GM18873 (cell line): ENCODE measurements at regions not wholly inside any gene's neighbourhood (a gene's known extent, or its start where the extent isn't known, plus 50 kb on each side); places are given as distances from the start of the nearest gene placed in this dataset.
"Not testable (repeated sequence)": the region's sequence is repeated elsewhere in the genome, so short reads cannot be mapped to it uniquely, and the experiment has no call there.

Experiments used
- ATAC-seq: cut with Tn5 transposase; IDR thresholded peaks from one replicate; pipeline ENCODE4 v1.9.1; 2021; ENCODE audit warnings: mild to moderate bottlenecking, moderate library complexity, moderate number of reproducible peaks; ENCODE audit not compliant: unreplicated experiment, low FRiP score

DNA sequence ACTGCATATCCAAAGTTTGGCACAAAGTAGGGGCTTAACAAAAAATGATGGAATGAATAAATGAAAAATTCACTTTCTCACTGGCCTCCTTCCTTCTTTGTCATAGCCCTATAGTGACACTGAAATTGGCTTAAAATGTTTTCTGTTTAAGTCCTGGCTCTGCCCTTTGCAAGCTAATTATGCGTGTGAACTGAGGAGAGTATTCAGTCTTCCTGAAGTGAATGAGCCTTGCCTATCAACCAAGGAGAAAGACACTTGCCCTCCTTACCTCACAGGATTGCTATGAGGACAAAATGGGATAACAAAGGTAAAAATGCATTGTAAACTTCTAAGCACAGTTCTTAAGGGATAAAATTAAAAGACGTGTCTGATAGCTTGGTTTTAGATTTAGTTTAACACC, 729.8 kb upstream of the ANO3 start:
- ATAC-seq: no peak

DNA sequence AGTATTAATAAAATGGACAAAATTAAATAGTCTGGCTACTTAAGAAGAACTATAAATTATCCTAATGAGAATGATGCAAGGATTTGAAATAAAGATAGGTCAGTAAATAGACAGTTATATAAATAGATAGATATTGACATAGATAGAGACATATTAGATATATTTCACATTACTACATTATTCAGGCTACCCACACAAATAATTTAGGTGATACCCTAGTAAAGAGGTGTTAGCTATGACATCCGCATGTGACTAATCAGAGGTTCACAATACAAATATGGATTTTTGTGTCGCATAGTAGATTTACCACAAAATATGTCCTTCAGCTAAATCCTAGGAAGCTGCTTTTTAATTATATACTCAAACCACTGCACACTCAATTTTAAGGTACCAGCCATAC, 729.0 kb upstream of the ANO3 start:
- no peak for ATAC-seq

GRCh38 chr11:25612806-25613205, 719.1 kb upstream of the ANO3 start:
- ATAC-seq: no peak

DNA sequence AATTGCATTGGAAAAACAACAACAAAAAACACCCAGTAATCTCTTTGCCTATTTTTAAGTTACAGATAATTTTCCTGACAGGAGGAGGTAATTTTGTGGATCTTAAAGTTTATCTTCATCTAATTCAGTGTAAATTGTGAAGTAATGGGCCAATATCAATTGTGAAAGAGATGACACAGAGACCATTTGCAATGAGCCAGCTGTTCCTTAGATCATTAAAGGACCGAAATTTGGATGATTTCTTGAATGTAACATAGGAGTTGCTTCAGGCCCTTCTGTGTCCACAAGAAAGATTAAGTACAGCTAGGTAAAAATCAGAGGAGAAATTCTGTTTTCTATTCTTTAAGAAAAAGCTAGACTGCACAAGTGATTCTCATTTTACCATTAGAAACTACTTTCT, 718.5 kb upstream of the ANO3 start:
- no peak for ATAC-seq

- ATAC-seq: no peak
Measured at GRCh38 chr11:25613865-25614264, 718.1 kb upstream of the ANO3 start.

DNA sequence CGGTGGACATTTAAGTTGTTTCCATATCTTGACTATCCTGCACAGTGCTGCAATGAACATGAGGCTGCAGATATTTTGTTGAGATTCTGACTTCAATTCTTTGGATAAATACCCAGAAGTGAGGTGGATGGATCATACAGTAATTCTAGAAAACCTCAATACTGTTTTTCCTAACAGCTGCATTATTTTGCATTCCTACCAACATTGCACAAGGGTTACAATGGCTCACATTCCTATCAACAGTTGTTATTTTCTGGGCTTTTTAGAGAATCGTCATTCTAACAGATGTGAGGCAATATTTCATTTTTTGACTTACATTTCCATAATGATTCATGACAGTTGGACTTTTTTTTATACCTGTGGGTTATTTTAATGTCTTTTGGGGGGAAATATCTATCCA, 716.9 kb upstream of the ANO3 start:
- no peak for ATAC-seq

DNA sequence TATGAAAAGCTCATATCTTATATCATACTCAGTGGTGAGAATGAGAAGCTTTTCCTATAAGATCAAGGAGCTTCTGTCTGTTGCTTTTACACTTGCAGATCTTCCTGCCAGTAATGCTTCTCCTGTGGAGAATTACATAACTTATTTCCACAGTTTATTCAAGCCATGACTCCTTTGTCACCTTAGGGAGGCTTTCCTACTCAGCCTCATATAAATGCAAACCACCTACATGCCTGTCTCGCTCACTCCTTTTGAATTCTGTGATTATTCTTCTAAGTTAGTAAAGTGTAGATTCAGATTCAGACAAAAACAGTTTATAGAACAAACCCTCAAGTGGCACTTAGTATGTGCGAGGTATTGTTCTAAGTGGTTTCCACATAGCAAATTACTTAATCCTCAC, 716.1 kb upstream of the ANO3 start:
- no peak for ATAC-seq

GRCh38 chr11:25625094-25625493, 706.8 kb upstream of the ANO3 start:
- ATAC-seq: no peak

DNA sequence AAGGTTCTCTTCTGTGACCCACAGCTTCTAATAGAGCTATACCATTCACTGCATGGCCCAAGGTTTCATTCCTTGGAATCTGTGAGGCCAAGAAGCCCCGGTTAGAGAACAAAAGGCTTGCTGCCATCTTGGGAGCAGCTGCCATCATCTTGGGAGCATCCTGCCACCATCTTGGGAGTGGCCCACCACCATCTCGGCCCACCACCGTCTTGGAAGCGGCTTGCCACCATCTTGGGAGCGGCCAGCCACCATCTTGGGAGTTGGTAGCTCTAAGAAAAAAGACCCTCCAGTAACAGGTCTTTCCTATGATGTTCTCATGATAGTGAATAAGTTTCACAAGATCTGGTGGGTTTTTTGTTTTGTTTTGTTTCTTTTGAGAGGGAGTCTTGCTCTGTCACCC, 703.9 kb upstream of the ANO3 start:
- no peak for ATAC-seq

DNA sequence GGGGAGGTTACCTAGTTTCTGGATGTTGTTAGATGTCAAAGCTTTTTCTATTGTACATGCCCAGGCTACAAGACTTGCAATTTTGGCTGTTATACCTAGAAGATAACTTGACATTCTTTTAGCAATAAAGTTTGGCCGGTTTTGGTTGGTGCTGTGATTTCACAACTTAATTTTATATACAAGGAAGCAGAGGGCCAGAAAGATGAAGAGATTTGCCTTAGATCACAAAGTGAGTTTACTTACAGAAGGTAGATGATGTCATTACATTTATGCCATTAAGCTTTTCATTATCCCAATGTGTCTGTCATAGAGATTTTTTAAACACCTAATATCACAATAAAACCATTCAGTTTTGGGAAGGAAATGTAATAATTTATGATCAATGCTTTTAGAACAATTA, 698.7 kb upstream of the ANO3 start:
- no peak for ATAC-seq

DNA sequence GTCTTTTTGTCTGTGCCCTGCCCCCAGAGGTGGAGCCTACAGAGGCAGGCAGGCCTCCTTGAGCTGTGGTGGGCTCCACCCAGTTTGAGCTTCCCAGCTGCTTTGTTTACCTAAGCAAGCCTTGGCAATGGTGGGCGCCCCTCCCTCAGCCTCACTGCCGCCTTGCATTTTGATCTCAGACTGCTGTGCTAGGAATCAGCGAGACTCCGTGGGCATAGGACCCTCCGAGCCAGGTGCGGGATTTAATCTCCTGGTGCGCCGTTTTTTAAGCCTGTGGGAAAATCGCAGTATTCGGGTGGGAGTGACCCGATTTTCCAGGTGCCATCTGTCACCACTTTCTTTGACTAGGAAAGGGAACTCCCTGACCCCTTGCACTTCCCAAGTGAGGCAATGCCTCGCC, 682.7 kb upstream of the ANO3 start:
- not testable (repeated sequence) for ATAC-seq

DNA sequence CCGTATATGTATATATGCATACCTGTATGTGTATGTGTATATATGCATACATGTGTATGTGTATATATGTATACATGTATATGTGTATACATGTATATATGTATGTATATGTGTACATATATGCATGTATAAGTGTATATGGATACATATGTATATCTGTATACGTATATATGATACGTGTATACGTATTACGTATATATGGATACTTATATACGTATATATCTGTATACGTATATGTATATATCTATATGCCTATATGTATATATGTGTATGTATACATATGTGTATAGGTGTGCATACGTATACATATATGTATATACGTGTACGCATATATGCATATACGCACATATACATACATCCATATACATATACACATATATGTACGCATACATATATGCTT, 681.6 kb upstream of the ANO3 start:
- no peak for ATAC-seq

GRCh38 chr11:25655636-25656035, 676.3 kb upstream of the ANO3 start:
- no peak for ATAC-seq

- ATAC-seq: no peak
Measured at GRCh38 chr11:25658916-25659315, 673.0 kb upstream of the ANO3 start.

DNA sequence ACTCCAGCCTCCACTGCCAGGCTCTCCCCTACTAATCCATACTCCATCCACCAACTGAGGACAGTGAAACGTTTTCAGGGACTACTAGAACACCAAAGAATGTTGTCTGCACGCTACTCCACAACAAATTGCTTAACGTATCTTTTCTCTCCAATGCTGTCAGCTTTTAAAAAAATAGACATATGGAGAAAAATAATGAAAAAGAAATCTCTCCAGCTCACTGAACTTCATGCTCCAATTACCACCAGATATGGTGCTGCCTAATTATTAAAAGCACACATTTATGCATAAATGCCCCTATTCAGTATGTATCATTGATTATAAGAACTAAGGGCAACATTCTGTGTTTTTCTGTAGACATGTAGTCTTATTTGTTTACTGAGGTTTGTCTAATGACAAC, 672.2 kb upstream of the ANO3 start:
- no peak for ATAC-seq

GRCh38 chr11:25667871-25668270, 664.1 kb upstream of the ANO3 start:
- ATAC-seq: no peak

GRCh38 chr11:25691959-25692358, 640.0 kb upstream of the ANO3 start:
- ATAC-seq: no peak

- ATAC-seq: no peak
Measured at GRCh38 chr11:25702417-25702816, 629.5 kb upstream of the ANO3 start.

- ATAC-seq: no peak
Measured at GRCh38 chr11:25710975-25711374, 621.0 kb upstream of the ANO3 start.

DNA sequence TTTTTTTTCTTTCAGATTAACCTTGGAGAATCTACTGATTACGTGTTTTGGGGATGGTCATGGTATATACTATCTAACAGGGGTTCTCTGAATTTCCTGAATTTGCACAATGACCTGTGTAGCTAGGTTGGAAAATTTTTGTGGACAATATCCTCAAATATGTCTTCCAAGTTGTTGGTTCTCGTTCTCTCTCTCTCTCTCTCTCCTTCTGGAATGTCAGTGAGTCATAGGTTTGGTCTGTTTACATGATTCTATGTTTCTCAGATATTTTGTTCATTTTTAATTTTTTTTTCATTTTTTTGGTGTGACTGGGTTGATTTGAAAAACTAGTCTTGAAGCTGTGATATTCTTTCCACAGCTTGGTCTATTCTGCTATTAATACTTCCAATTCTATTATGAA, 604.0 kb upstream of the ANO3 start:
- no peak for ATAC-seq

DNA sequence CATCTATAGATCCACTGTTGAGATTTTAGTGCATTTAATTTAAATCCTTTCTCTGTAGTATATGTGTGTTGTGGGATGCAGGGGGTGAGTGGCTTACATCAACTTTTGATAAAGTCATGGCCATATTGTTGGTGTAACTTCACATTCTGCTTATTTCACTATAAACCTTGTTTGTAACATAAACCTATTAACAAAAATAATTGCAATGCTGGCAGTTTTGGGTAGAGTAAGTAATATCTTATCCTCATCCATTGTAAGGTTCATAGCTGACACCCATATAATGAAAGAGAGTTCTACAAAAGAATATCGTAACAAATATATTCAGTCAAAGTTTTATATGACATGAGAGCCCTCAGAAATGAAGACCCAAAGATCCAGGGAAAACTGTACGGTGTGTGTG, 601.7 kb upstream of the ANO3 start:
- no peak for ATAC-seq

GRCh38 chr11:25733777-25734176, 598.2 kb upstream of the ANO3 start:
- no peak for ATAC-seq

DNA sequence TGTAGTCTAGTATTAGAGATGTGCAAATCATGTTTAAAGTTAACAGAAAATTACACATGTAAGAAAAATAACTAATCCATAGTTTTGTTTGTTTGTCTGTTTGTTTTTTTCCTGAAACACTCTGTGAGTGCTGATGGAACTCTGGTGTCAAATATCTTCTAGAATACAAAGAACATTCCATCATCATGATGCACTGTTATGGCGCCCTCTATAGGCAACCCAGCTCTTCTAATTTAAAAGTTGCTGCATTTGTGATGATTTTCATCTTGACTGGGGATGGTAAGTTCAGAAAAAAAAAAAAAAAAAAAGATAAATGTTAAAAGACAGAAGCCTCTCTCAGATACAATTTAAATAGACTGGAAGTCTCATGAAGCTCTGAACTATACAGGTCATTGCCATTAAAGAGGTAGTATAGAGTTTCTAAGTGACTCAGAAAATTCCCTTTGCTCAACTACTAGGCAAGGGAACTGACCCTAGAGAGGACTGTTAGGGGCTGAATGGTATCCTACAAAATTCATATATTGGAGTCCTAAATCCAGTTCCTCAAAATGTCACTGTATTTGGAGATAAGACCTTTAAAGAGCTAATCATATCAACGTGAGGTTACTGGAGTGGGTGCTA, 597.2 kb upstream of the ANO3 start:
- no peak for ATAC-seq
